ENCODE measurements at regions not wholly inside any gene's neighbourhood (a gene's known extent, or its start where the extent isn't known, plus 50 kb on each side); places are given as distances from the start of the nearest gene placed in this dataset.

GRCh38 chr15:98266295-98266694 lies 305.8 kb downstream of the ARRDC4 start:
- H3K27ac ChIP-seq (ENCODE audit: poor library complexity, severe bottlenecking), result no peak overlapping the region
- H3K36me3 ChIP-seq (ENCODE audit: low read depth), result no peaks in the 10 kb centered on the region
- no peak for DNase-seq (ENCODE audit: low spot score)
- H3K4me3 ChIP-seq (ENCODE audit: severe bottlenecking), result no peak overlapping the region
- no peaks in the 10 kb centered on the region for H3K4me1 ChIP-seq (ENCODE audit: insufficient read depth, poor library complexity, severe bottlenecking)
- no peak for TF ChIP-seq CTCF (IDR thresholded peaks at IDR 0.05; ENCODE audit: poor library complexity, severe bottlenecking)
- no peak for ATAC-seq (ENCODE audit: low read depth)
- peaks cover 12% of the 10 kb centered on the region for H3K9me3 ChIP-seq (ENCODE audit: severe bottlenecking)
- no peaks in the 10 kb centered on the region for H3K27me3 ChIP-seq (ENCODE audit: insufficient read depth, poor library complexity, severe bottlenecking)

GRCh38 chr15:98268163-98268562 lies 307.7 kb downstream of the ARRDC4 start:
- DNase-seq (ENCODE audit: low spot score) (peak; percentile 51), ATAC-seq (ENCODE audit: low read depth) (no peak)
- H3K4me1 ChIP-seq (ENCODE audit: insufficient read depth, poor library complexity, severe bottlenecking), result no peaks in the 10 kb centered on the region
- H3K9me3 ChIP-seq (ENCODE audit: severe bottlenecking), result peaks cover 12% of the 10 kb centered on the region
- no peak overlapping the region for H3K27ac ChIP-seq (ENCODE audit: poor library complexity, severe bottlenecking)
- no peak for TF ChIP-seq CTCF (IDR thresholded peaks at IDR 0.05; ENCODE audit: poor library complexity, severe bottlenecking)
- H3K27me3 ChIP-seq (ENCODE audit: insufficient read depth, poor library complexity, severe bottlenecking), result no peaks in the 10 kb centered on the region
- no peak overlapping the region for H3K4me3 ChIP-seq (ENCODE audit: severe bottlenecking)
- H3K36me3 ChIP-seq (ENCODE audit: low read depth), result no peaks in the 10 kb centered on the region

GRCh38 chr15:98272625-98273024 lies 312.1 kb downstream of the ARRDC4 start:
- H3K27ac ChIP-seq (ENCODE audit: poor library complexity, severe bottlenecking), result no peak overlapping the region
- no peaks in the 10 kb centered on the region for H3K36me3 ChIP-seq (ENCODE audit: low read depth)
- peak; percentile 32 for TF ChIP-seq CTCF (IDR thresholded peaks at IDR 0.05; ENCODE audit: poor library complexity, severe bottlenecking)
- DNase-seq (ENCODE audit: low spot score) (no peak), ATAC-seq (ENCODE audit: low read depth) (peak; percentile 40; the same call in 1 of the 3 replicates)
- no peak overlapping the region for H3K4me3 ChIP-seq (ENCODE audit: severe bottlenecking)
- H3K27me3 ChIP-seq (ENCODE audit: insufficient read depth, poor library complexity, severe bottlenecking), result no peaks in the 10 kb centered on the region
- H3K4me1 ChIP-seq (ENCODE audit: insufficient read depth, poor library complexity, severe bottlenecking), result no peaks in the 10 kb centered on the region
- peaks cover 7% of the 10 kb centered on the region for H3K9me3 ChIP-seq (ENCODE audit: severe bottlenecking)

GRCh38 chr15:98276018-98276417 lies 315.5 kb downstream of the ARRDC4 start:
- no peaks in the 10 kb centered on the region for H3K36me3 ChIP-seq (ENCODE audit: low read depth)
- DNase-seq (ENCODE audit: low spot score) (no peak), ATAC-seq (ENCODE audit: low read depth) (no peak)
- H3K27ac ChIP-seq (ENCODE audit: poor library complexity, severe bottlenecking), result no peak overlapping the region
- H3K4me3 ChIP-seq (ENCODE audit: severe bottlenecking), result no peak overlapping the region
- H3K4me1 ChIP-seq (ENCODE audit: insufficient read depth, poor library complexity, severe bottlenecking), result no peaks in the 10 kb centered on the region
- no peaks in the 10 kb centered on the region for H3K9me3 ChIP-seq (ENCODE audit: severe bottlenecking)
- no peaks in the 10 kb centered on the region for H3K27me3 ChIP-seq (ENCODE audit: insufficient read depth, poor library complexity, severe bottlenecking)
- TF ChIP-seq CTCF (IDR thresholded peaks at IDR 0.05; ENCODE audit: poor library complexity, severe bottlenecking), result no peak

GRCh38 chr15:98277602-98278001 lies 317.1 kb downstream of the ARRDC4 start:
- no peak overlapping the region for H3K27ac ChIP-seq (ENCODE audit: poor library complexity, severe bottlenecking)
- no peaks in the 10 kb centered on the region for H3K4me1 ChIP-seq (ENCODE audit: insufficient read depth, poor library complexity, severe bottlenecking)
- no peaks in the 10 kb centered on the region for H3K27me3 ChIP-seq (ENCODE audit: insufficient read depth, poor library complexity, severe bottlenecking)
- TF ChIP-seq CTCF (IDR thresholded peaks at IDR 0.05; ENCODE audit: poor library complexity, severe bottlenecking), result no peak
- H3K9me3 ChIP-seq (ENCODE audit: severe bottlenecking), result no peaks in the 10 kb centered on the region
- no peak for ATAC-seq (ENCODE audit: low read depth)
- no peaks in the 10 kb centered on the region for H3K36me3 ChIP-seq (ENCODE audit: low read depth)
- no peak overlapping the region for H3K4me3 ChIP-seq (ENCODE audit: severe bottlenecking)
- DNase-seq (ENCODE audit: low spot score), result peak; percentile 44
